CD4-positive, alpha-beta T cell (primary cell): ENCODE measurements at regions not wholly inside any gene's neighbourhood (a gene's known extent, or its start where the extent isn't known, plus 50 kb on each side); places are given as distances from the start of the nearest gene placed in this dataset.

Source experiments
- ATAC-seq: fragments of 200-7000 bp; cut with Tn5 transposase; one replicate; pipeline ENCODE4 v1.10.0; 2022; ENCODE audit warnings: mild to moderate bottlenecking; ENCODE audit not compliant: poor library complexity
- CTCF ChIA-PET: fragments of 350-600 bp; sonication (Branson Sonifier 250); formaldehyde crosslinking; loops from one replicate; lab custom pipeline; 2021; ENCODE audit warnings: antibody characterized with exemption, inconsistent platforms; lab: Charles Lee
- POLR2A ChIA-PET: fragments of 350-600 bp; sonication (Branson Sonifier 250); formaldehyde crosslinking; loops from one replicate; lab custom pipeline; 2021; ENCODE audit warnings: antibody characterized with exemption, inconsistent platforms; lab: Charles Lee
- DNase-seq, 14 experiments: peaks; one replicate each; pipeline ENCODE4 v3.0.0-alpha.2; 2013 to 2020; ENCODE audit warnings: mixed read lengths in 2 of 14
- H3K27ac ChIP-seq, 2 donors: one replicate each; pipeline versions ENCODE4 v1.5.1 to v1.7.0; 2013; ENCODE audit warnings: low read length in 2 of 2, low read depth in 1 of 2, mild to moderate bottlenecking in 1 of 2
- H3K27me3 ChIP-seq, 2 experiments: 1 replicate in 1 of 2; 2 replicates in 1 of 2; pipeline versions ENCODE4 v1.6.1 to v1.7.0; 2013; ENCODE audit warnings: low read length in 2 of 2, control low read depth in 1 of 2, mild to moderate bottlenecking in 1 of 2, moderate library complexity in 1 of 2; ENCODE audit not compliant: insufficient read depth in 2 of 2, control insufficient read depth in 1 of 2
- H3K36me3 ChIP-seq: one replicate; pipeline ENCODE4 v1.6.1; 2013; ENCODE audit warnings: low read length, control low read depth; ENCODE audit not compliant: insufficient read depth
- H3K4me1 ChIP-seq: one replicate; pipeline ENCODE4 v1.6.1; 2013; ENCODE audit warnings: low read length, control low read depth; ENCODE audit not compliant: insufficient read depth
- H3K4me3 ChIP-seq: one replicate; pipeline ENCODE4 v1.5.1; 2013; ENCODE audit warnings: mild to moderate bottlenecking, low read length, moderate library complexity
- H3K9me3 ChIP-seq, 2 experiments: 1 replicate in 1 of 2; 2 replicates in 1 of 2; pipeline versions ENCODE4 v1.6.1 to v1.7.0; 2013; ENCODE audit warnings: low read length in 2 of 2, mild to moderate bottlenecking in 2 of 2, control low read depth in 1 of 2, moderate library complexity in 1 of 2; ENCODE audit not compliant: control insufficient read depth in 1 of 2, insufficient read depth in 1 of 2
- H3K27ac Mint-ChIP-seq: one replicate; pipeline ENCODE4 v1.8.0; 2020; ENCODE audit warnings: mixed read lengths
- H3K27me3 Mint-ChIP-seq: one replicate; pipeline ENCODE4 v1.8.0; 2021; ENCODE audit warnings: mixed read lengths
- H3K36me3 Mint-ChIP-seq: one replicate; pipeline ENCODE4 v1.8.0; 2021; ENCODE audit warnings: low read depth, mixed read lengths
- H3K4me1 Mint-ChIP-seq: one replicate; pipeline ENCODE4 v1.8.0; 2021; ENCODE audit warnings: low read depth, mixed read lengths
- H3K4me3 Mint-ChIP-seq: one replicate; pipeline ENCODE4 v1.8.0; 2020; ENCODE audit warnings: mild to moderate bottlenecking, mixed read lengths
- H3K9me3 Mint-ChIP-seq: one replicate; pipeline ENCODE4 v1.8.0; 2020; ENCODE audit warnings: mixed read lengths
- intact Hi-C, 2 experiments: fragments of 100-400 bp; cut with DNase I in 1 of 2; cut with micrococcal nuclease in 1 of 2; formaldehyde crosslinking; loops; one replicate each; pipeline versions ENCODE4 v1.15.1 to v1.9.0; 2023 to 2025; cut with DNase I, micrococcal nuclease
- TF ChIP-seq, protein P1 (sequence below): fragments of 200-600 bp; IDR thresholded peaks from one replicate; pipeline ENCODE4 v1.8.0; 2022; ENCODE audit warnings: antibody characterized with exemption, mild to moderate bottlenecking

GRCh38 chr3:105956306-105956705, 87.5 kb upstream of the CBLB start:
- Mint-ChIP-seq H3K4me1 (no peaks in the 10 kb centered on the region), H3K9me3 (no peaks in the 10 kb centered on the region), H3K4me3 (no peak overlapping the region), H3K27me3 (no peaks in the 10 kb centered on the region), H3K36me3 (no peaks in the 10 kb centered on the region), H3K27ac (no peak overlapping the region)
- ChIA-PET POLR2A (no interaction called here), CTCF (no interaction called here)
- Histone ChIP-seq H3K9me3 (peaks cover 0 to 3% of the 10 kb centered on the region in 2 experiments), H3K27ac (no peak overlapping the region), H3K36me3 (no peaks in the 10 kb centered on the region), H3K4me1 (no peaks in the 10 kb centered on the region), H3K4me3 (no peak overlapping the region), H3K27me3 (no peaks in the 10 kb centered on the region)
- TF ChIP-seq, protein P1, sequence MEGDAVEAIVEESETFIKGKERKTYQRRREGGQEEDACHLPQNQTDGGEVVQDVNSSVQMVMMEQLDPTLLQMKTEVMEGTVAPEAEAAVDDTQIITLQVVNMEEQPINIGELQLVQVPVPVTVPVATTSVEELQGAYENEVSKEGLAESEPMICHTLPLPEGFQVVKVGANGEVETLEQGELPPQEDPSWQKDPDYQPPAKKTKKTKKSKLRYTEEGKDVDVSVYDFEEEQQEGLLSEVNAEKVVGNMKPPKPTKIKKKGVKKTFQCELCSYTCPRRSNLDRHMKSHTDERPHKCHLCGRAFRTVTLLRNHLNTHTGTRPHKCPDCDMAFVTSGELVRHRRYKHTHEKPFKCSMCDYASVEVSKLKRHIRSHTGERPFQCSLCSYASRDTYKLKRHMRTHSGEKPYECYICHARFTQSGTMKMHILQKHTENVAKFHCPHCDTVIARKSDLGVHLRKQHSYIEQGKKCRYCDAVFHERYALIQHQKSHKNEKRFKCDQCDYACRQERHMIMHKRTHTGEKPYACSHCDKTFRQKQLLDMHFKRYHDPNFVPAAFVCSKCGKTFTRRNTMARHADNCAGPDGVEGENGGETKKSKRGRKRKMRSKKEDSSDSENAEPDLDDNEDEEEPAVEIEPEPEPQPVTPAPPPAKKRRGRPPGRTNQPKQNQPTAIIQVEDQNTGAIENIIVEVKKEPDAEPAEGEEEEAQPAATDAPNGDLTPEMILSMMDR, result no peak
- ATAC-seq (no peak), DNase-seq (no peak)
- intact Hi-C loops, result no loop called here

- H3K36me3 Mint-ChIP-seq, result no peaks in the 10 kb centered on the region
- Histone ChIP-seq H3K27me3 (no peaks in the 10 kb centered on the region), H3K4me3 (no peak overlapping the region), H3K36me3 (no peaks in the 10 kb centered on the region), H3K27ac (no peak overlapping the region), H3K4me1 (no peaks in the 10 kb centered on the region), H3K9me3 (peaks cover 0 to 4% of the 10 kb centered on the region in 2 experiments)
- intact Hi-C loops, result no loop called here
- H3K27me3 Mint-ChIP-seq, result no peaks in the 10 kb centered on the region
- H3K9me3 Mint-ChIP-seq, result no peaks in the 10 kb centered on the region
- H3K4me3 Mint-ChIP-seq, result no peak overlapping the region
- DNase-seq (no peak), ATAC-seq (no peak)
- CTCF ChIA-PET, result no interaction called here
- no peaks in the 10 kb centered on the region for H3K4me1 Mint-ChIP-seq
- H3K27ac Mint-ChIP-seq, result no peak overlapping the region
- POLR2A ChIA-PET, result no interaction called here
- TF ChIP-seq, protein P1, result no peak
These were observed 88.9 kb upstream of the CBLB start for GRCh38 chr3:105957722-105958121.

DNA sequence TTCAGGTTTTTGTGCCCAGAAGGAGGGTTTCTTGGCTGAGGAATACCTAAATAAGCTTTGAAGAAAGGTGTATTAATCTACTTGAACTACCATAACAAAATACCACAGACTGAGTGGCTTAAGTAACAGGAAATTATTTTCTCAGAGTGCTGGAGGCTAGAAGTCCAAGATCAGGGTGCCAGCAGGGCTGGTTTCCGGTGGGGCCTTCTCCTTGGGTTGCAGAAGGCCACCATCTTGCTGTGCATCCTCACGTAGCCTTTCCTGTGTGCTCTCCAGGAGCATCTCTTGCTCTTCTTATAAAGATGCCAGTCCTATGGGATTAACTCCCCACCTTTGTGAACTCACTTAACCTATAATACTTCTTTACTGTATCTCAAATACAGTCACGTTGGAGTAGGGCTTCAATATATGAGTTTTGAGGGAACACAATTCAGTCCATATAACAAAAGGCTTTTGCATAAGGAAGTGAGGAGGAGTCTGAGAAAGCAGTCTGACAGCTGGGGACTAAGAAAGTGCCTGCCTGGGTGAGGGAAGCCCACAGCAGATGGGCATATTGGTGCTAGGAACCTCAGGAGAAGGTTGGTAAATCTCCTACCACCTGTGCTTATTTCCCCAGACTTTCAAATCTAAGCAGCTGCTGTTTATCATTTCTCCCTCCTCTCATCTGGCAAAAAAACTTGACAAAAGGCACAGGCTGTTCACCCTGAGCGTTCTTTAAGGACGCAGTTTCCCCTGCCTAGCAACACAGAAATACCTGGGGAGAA, 89.6 kb upstream of the CBLB start:
- intact Hi-C loops, result no loop called here
- CTCF ChIA-PET, result no interaction called here

More for the DNA sequence above, 89.6 kb upstream of the CBLB start:
- Histone ChIP-seq H3K27ac (no peak overlapping the region), H3K27me3 (no peaks in the 10 kb centered on the region), H3K4me3 (no peak overlapping the region), H3K4me1 (no peaks in the 10 kb centered on the region), H3K9me3 (peaks cover 0 to 4% of the 10 kb centered on the region in 2 experiments), H3K36me3 (no peaks in the 10 kb centered on the region)
- no peaks in the 10 kb centered on the region for H3K9me3 Mint-ChIP-seq
- no peaks in the 10 kb centered on the region for H3K36me3 Mint-ChIP-seq
- TF ChIP-seq, protein P1, result no peak
- no peak overlapping the region for H3K27ac Mint-ChIP-seq
- H3K27me3 Mint-ChIP-seq, result no peaks in the 10 kb centered on the region
- no peak for ATAC-seq
- POLR2A ChIA-PET, result no interaction called here
- no peak for DNase-seq
- H3K4me3 Mint-ChIP-seq, result no peak overlapping the region
- H3K4me1 Mint-ChIP-seq, result no peaks in the 10 kb centered on the region
